ENCODE measurements at regions not wholly inside any gene's neighbourhood (a gene's known extent, or its start where the extent isn't known, plus 50 kb on each side); places are given as distances from the start of the nearest gene placed in this dataset.
"Not testable (repeated sequence)": the region's sequence is repeated elsewhere in the genome, so short reads cannot be mapped to it uniquely, and the experiment has no call there.

- DNase-seq: no peak
These were observed 183.8 kb upstream of the EYA4 start for GRCh38 chr6:133057352-133057751.

- no peak for DNase-seq
These were observed 179.1 kb upstream of the EYA4 start for GRCh38 chr6:133062077-133062476.

DNA sequence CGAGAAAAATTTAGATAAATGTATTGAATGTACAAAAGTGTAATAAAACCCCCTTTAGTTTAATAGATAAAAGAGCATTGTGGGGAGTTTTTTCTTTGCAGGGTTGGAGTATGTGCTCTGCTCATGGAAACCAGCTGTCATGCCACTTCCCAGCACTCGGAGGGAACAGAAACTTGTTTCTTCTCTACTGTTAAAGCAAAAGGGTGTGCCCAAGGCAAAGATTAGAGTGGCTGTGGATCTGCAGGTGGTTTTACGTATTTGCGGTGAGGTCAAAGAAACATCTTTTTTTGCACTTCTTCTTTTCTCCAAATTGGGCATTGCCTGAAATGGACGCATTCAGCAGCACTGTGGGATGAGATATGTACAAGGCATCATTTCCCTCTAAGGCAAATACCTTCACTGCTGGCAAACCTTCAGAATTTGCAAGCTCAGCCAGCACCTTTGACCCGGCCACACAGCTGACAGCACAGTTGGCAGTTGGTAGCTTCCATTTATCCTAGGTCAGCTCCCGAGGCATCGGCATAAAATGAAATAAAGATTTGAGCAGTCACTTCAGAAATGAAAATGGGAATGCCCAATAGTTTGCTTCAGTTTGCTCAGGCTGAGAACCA is 178.4 kb upstream of the EYA4 start:
- no peak for DNase-seq

DNA sequence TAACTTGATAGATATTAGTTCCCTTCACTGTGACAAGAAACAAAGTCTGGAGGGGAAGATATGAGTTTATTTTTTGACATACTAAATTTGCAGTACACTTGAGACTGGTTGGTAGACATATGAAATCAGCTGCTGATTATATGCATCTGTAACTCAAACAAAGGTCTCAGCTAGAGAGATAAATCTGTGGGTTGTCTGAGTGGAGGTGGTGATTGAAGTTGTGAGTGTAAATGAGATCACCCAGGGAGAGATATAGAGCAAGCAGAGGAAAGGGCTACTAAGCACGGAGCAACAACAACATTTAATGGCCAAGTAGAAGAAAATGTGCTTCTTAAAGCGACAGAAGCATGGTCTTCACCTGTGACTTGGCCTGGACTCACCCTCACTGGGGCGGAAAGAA is 173.2 kb upstream of the EYA4 start:
- no peak for DNase-seq

DNA sequence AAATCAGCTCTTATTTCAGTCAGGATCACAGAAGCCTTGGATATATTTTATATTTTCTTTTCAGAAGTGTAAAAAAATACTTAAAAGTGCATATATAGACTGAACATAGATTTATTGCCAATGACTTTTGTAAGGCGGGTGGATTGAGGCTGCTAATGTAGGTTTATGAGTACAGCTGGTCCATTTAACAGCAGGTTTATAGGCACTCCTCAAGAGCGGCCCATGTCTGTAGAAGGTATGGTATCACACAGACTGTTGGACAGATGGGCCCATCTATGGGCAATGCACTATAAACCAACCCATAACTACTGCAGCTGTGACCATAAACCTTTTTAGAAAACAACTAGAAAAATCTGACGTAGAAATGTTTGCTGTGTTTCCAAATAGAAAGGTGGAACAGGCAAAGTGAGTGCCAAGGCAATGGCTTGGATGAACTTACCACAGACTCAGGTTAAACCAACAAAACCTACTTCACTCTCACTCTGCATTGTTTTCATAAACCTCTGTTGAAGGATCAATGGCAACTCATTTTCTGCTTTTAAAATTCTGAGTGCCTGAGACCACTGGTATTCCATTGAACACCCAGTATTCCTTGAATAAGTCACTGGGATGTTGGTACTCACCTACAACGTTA is 170.6 kb upstream of the EYA4 start:
- DNase-seq: no peak

DNA sequence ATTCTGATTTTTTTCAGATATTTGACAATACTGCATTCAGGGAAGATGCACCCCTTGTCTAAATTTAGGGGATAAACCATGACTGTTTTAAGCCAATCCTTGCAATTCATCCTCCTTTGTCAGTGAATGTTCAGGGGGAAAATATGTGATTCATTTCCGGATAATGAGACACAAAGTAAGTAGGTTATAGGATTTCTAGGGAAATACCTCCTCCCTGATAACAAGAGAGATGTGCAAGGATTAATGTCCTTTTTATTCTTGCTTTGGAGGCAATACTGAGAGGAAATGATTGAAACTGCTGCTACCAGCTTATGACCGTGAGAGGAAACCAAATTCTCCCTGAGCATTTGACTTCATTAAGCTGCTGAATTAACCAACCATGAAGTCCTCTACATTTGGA is 161.3 kb upstream of the EYA4 start:
- no peak for DNase-seq

DNA sequence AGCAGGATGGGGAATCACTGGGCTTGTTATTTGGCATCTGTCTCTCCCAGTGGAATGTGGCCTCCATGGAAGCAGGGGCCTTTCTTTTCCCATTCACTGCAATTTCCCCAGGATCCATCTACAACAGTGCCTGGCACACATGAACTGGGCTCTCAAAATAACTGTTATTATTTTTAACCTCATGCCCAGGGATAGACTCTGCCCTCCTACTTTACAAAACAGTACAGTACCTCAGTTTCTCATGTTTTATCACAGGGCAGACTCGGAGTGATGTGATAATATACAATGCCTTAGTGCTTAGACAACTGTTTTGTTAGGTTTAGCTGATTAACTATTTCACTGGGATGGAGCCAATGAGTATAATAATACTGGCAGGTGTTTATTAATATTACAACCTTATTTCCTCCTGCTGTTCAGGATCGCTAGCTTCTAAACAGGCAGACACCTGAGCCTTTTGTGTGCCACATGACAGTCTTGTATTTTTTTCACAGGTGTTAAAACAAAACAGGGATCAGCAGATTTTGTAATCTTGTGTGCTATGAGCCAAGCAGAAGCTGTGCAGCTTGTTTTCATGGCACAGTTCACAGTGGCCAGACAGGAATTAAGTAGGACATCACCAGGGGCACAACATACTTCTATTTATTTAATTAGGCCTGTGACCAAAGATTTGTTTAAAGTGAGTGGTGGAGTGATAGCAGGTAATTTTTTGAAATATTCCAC is 157.7 kb upstream of the EYA4 start:
- DNase-seq: no peak

DNA sequence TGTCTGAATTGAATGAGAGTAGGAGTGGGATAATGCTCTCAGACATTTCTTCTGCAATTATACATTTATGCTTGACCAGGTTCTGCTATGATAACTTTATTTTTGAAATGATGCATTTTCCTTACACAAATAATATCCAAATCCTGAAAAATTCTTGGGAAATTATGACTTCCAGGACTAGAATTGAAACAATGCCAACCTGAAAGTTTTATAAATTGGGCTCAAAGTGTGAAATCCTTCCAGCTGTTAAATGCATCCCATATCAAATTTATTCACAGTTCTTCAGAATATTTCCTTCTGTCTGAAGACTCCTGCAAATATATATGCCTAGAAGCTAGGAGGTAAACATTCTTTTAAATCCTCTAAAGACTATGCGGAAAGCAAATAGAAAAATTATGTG is 155.7 kb upstream of the EYA4 start:
- no peak for DNase-seq

DNA sequence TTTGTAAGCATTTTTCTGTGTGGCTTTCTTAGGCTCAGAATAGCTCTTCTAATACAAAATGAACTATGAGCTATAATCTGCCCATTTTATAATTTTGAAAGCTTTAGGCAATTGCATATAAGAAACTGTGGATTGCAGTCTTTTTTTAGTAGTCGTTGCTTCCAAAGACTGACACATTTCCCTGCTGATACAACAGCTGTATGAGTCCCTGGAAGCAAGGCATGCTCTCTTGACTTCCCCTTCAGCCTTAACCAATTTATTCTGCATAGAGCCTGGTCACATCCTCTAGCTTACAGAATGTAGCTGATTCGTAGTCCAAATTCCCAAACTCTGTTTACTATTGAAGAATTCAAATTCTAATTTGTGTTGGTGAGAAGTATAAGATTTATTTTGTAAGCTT is 155.3 kb upstream of the EYA4 start:
- DNase-seq: no peak

DNA sequence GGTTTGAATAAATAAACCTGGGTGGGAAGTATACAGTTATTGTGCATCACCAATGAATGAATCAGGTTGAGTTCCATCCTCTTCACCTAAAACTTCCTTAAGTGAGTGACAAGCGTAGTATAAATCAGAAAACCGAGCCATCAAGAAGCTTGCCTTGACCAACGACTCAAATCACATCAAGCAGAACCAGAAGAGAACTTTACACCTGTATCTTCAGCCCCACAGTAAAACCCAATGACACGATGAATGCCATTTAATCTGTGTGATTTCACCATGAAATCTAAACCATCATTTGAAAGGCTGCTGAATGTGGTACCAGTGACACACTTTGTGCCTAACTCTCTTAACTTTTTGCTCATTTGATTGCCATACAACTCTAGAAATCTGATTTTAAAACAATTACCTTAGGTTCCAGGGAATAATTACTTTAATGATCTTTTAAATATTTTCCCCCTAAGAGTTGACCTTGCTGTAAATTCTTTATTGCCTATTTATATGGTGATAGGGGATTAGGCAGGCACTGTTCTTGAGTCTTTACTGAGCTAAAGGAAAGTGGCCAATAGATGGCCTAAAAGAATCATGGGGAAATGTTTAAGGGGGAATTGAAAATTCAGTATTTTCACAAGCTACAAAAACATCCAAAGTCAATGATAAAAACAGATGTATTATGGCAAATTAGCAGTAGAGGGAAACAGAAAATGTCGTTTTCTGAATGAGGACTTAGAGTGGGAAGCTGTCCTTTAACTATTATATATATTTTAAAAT is 152.0 kb upstream of the EYA4 start:
- DNase-seq: no peak

DNA sequence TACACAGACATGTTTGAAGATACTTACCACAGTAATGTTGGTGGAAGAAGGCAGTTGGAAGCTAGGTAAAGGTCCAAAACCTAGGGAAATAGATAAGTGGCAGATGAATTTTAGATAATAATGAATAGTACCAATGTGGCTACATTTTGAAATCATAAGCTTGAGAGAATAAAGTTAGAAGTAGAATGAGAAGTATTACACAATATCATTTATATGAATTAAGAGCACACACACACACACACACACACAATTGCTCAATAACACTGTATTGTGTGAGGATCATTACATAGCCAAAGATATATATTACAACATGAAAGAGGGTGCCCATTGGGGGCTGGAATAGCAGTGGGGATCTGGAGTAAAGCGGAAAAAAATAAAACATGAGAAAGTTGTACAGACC is 149.0 kb upstream of the EYA4 start:
- no peak for DNase-seq

- no peak for DNase-seq
These were observed 148.4 kb upstream of the EYA4 start for GRCh38 chr6:133092771-133093170.

- not testable (repeated sequence) for DNase-seq
These were observed 147.9 kb upstream of the EYA4 start for GRCh38 chr6:133093211-133093610.

GRCh38 chr6:133093956-133094355 is 147.2 kb upstream of the EYA4 start:
- DNase-seq: no peak

- DNase-seq: no peak
These were observed 143.9 kb upstream of the EYA4 start for GRCh38 chr6:133097208-133097607.

DNA sequence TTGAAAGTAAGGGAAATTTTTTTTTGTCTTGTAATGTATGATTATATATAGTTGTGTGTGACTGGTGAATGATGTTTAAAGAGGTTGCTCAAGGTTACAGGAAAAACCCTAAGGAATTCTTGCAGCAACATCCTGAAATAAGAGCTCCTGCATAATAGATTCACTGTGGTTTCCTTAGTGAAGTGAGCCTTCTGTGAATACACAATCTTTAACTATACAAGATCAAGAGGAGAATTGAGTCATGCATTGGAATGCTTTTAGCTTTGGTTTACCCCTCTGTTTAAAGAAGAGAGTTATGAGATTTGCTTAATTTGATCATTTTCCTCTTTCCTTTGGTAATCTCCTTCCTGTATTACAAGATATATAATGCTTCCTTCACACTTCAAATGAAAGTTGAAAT is 141.6 kb upstream of the EYA4 start:
- DNase-seq: no peak

GRCh38 chr6:133100865-133101264 is 140.3 kb upstream of the EYA4 start:
- no peak for DNase-seq

- DNase-seq: no peak
These were observed 139.4 kb upstream of the EYA4 start for GRCh38 chr6:133101790-133102189.

GRCh38 chr6:133106934-133107333 is 134.2 kb upstream of the EYA4 start:
- DNase-seq: no peak

DNA sequence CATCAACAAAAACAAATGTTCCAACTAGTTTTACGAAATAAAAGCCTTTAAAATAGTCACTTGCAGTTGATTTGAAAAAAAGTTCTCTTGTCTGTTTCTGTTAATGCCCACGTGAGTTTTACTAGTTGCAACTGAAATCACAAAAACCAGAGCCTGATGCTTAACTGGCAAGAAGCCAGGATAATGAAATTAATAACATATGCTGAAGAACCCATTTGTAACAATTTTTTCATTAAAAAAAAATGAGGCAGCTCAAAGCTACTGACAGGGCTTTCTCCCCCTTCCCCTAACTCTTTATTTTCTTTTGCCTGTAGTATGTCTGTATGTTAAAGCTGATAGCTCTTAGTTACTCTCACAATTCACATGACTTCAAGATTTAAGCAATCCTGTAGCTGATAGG is 132.7 kb upstream of the EYA4 start:
- DNase-seq: no peak

DNA sequence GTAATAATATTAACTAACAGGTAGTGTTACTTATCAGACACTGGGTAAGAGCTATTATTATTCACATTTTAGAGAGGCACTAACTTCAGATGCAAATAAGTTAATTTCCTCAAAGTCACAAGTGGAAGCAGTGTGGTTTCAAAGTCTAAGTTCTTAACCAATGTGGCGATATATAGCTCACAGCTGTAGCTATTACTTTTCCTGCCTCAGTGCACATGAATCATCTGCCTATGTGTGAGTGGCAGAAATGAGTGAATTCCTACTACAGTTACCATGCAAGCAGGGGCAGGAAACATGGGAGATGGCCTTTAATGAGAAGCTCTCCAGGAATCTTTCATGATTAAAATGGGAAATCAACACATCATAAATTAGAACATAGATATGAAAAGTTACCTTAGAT is 126.2 kb upstream of the EYA4 start:
- no peak for DNase-seq

DNA sequence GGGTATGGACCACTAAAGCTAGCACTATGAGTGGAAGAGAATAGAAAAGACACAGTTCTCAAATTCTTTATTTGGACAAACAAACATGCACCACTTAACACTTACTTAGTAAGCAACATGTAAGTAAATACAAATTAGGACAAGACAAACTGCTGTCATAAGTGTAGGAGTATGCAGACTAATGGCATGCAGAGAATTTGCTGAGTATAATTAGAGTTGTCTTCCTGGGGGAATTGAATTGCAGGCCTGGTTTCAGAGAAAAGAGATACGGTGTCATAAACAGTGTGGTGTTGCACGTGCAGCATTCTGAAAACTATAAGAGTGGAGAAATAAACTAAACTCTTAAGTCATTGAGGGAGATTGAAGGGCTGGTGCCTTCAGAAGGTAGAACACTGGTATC is 125.2 kb upstream of the EYA4 start:
- DNase-seq: no peak

- DNase-seq: no peak
These were observed 113.0 kb upstream of the EYA4 start for GRCh38 chr6:133128191-133128590.

DNA sequence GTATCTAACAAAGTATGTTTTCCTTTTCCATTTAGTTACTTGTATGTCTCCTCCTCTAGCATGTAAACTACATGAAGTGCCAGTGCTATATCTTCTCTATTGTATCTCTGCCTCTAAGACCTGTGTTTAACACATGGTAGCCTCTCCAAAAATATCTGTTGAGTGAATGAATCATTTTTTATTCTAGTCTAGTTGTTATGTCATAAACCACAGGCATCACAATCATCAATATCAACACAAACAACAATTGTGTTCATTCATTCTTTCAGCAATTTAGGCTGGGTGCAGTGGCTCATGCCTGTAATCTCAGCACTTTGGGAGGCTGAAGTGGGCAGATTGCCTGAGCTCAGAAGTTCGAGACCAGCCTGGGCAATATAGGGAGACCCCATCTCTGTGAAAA is 111.6 kb upstream of the EYA4 start:
- no peak for DNase-seq

Data from bone marrow (tissue), 2 donors.